ENCODE measurements at regions not wholly inside any gene's neighbourhood (a gene's known extent, or its start where the extent isn't known, plus 50 kb on each side); places are given as distances from the start of the nearest gene placed in this dataset.
A peak's percentile ranks its signal among the peaks of the same experiment; 100 is the strongest.

DNA sequence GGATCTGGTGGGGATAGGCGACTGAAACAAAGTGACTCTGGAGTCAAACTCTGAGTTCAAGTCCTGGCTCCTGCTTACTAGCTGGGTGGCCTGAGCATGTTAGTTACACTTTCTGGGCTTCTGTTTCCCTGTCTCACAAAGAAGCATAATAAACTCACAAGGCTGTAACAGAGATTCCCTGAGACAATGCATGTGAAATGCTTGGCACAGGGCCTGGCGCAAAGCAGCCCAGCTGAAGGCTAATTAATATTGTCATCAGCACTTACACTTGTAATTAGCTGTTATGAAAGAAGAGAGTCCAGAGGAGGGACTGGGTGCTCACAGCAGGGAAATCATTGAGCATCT is 64.1 kb upstream of the SPOCK1 start:
- peak; percentile 8; the same call in 1 of the 3 replicates for ATAC-seq

GRCh38 chr5:137561608-137562007 is 62.5 kb upstream of the SPOCK1 start:
- ATAC-seq, result no peak
- TF ChIP-seq ZNF70 (CRISPR knock-in tag; IDR thresholded peaks at IDR 0.05), result no peak
- no peak for TF ChIP-seq GLIS3 (CRISPR knock-in tag; IDR thresholded peaks at IDR 0.05)

More for the DNA sequence above, 64.1 kb upstream of the SPOCK1 start:
- TF ChIP-seq ZNF8 (CRISPR knock-in tag; IDR thresholded peaks at IDR 0.05) (no peak), OSR1 (CRISPR knock-in tag; IDR thresholded peaks at IDR 0.05) (no peak), ZNF70 (CRISPR knock-in tag; IDR thresholded peaks at IDR 0.05) (no peak), SNAI2 (CRISPR knock-in tag; IDR thresholded peaks at IDR 0.05) (no peak), ZC3H10 (CRISPR knock-in tag; IDR thresholded peaks at IDR 0.05) (no peak), CSRNP3 (CRISPR knock-in tag; IDR thresholded peaks at IDR 0.05) (no peak), ZNF565 (CRISPR knock-in tag; conservative IDR thresholded peaks at IDR 0.05; ENCODE audit: low read depth) (no peak), PPARA (CRISPR knock-in tag; IDR thresholded peaks at IDR 0.05; ENCODE audit: borderline replicate concordance) (no peak), ZFP3 (CRISPR knock-in tag; IDR thresholded peaks at IDR 0.05) (no peak), ESRRG (CRISPR knock-in tag; IDR thresholded peaks at IDR 0.05) (no peak), TCF4 (CRISPR knock-in tag; IDR thresholded peaks at IDR 0.05; ENCODE audit: borderline replicate concordance) (no peak)

DNA sequence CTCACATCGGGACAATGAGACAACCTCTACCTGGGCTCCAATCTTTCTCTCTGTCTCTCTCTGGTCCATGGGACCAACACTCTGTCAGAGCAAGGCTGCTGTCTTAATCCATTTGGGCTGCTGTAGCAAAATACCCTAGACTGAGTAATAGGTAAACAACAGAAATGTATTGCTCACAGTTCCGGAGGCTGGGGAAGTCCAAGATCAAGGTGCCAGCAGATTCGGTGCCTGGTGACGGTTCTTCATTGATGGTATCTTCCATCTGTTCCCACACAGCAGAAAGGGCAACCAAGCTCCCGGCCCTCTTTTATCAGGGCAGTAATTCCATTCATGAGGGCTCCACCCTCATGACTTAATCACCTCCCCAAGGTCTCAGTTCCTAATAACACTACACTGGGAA is 61.3 kb upstream of the SPOCK1 start:
- no peak for TF ChIP-seq CSRNP3 (CRISPR knock-in tag; IDR thresholded peaks at IDR 0.05)
- no peak for TF ChIP-seq ZNF8 (CRISPR knock-in tag; IDR thresholded peaks at IDR 0.05)
- no peak for TF ChIP-seq ZFP3 (CRISPR knock-in tag; IDR thresholded peaks at IDR 0.05)
- TF ChIP-seq OSR1 (CRISPR knock-in tag; IDR thresholded peaks at IDR 0.05), result no peak
- TF ChIP-seq ZNF70 (CRISPR knock-in tag; IDR thresholded peaks at IDR 0.05), result no peak
- TF ChIP-seq ZC3H10 (CRISPR knock-in tag; IDR thresholded peaks at IDR 0.05), result no peak
- no peak for TF ChIP-seq TOX (CRISPR knock-in tag; IDR thresholded peaks at IDR 0.05; ENCODE audit: borderline replicate concordance)
- no peak for TF ChIP-seq ISL1 (CRISPR knock-in tag; IDR thresholded peaks at IDR 0.05)
- no peak for TF ChIP-seq SNAI2 (CRISPR knock-in tag; IDR thresholded peaks at IDR 0.05)
- TF ChIP-seq ZFP30 (CRISPR knock-in tag; IDR thresholded peaks at IDR 0.05), result no peak
- no peak for TF ChIP-seq CSDC2 (CRISPR knock-in tag; IDR thresholded peaks at IDR 0.05)
- no peak for TF ChIP-seq POU6F1 (CRISPR knock-in tag; IDR thresholded peaks at IDR 0.05; ENCODE audit: borderline replicate concordance, low read depth)
- TF ChIP-seq TCF4 (CRISPR knock-in tag; IDR thresholded peaks at IDR 0.05; ENCODE audit: borderline replicate concordance), result no peak
- no peak for TF ChIP-seq ARNTL (CRISPR knock-in tag; IDR thresholded peaks at IDR 0.05; ENCODE audit: borderline replicate concordance, low read depth)
- TF ChIP-seq TSHZ2 (CRISPR knock-in tag; IDR thresholded peaks at IDR 0.05), result no peak
- TF ChIP-seq PPARA (CRISPR knock-in tag; IDR thresholded peaks at IDR 0.05; ENCODE audit: borderline replicate concordance), result no peak
- no peak for TF ChIP-seq GLIS3 (CRISPR knock-in tag; IDR thresholded peaks at IDR 0.05)
- TF ChIP-seq CREB5 (CRISPR knock-in tag; IDR thresholded peaks at IDR 0.05; ENCODE audit: low read depth), result no peak
- no peak for TF ChIP-seq ZNF565 (CRISPR knock-in tag; conservative IDR thresholded peaks at IDR 0.05; ENCODE audit: low read depth)
- no peak for ATAC-seq

Measured in SK-N-SH treated with all-trans-retinoic acid at 6 μM for 48 hours (cell line).